Omental fat pad (tissue), 3 donors: ENCODE measurements at regions not wholly inside any gene's neighbourhood (a gene's known extent, or its start where the extent isn't known, plus 50 kb on each side); places are given as distances from the start of the nearest gene placed in this dataset.

ENCODE experiments used
- ATAC-seq: fragments of 150-250 bp; one replicate; pipeline ENCODE4 v1.9.1; 2016; ENCODE audit warnings: mild to moderate bottlenecking, moderate library complexity; ENCODE audit not compliant: low FRiP score
- DNase-seq: peaks from one replicate; pipeline ENCODE4 v3.0.0-alpha.2; 2019; ENCODE audit warnings: low spot score
- CTCF ChIP-seq, 3 donors: fragments of 450-650 bp; IDR thresholded peaks; one replicate each; pipeline ENCODE4 v1.5.1; 2016 to 2017; ENCODE audit warnings: antibody characterized with exemption in 3 of 3, mild to moderate bottlenecking in 3 of 3, moderate library complexity in 2 of 3

GRCh38 chr4:123163501-123163900 is 233.1 kb upstream of the SPRY1 start:
- DNase-seq = no peak
- ATAC-seq = no peak
- TF ChIP-seq CTCF (IDR thresholded peaks at IDR 0.05) = no peak

DNA sequence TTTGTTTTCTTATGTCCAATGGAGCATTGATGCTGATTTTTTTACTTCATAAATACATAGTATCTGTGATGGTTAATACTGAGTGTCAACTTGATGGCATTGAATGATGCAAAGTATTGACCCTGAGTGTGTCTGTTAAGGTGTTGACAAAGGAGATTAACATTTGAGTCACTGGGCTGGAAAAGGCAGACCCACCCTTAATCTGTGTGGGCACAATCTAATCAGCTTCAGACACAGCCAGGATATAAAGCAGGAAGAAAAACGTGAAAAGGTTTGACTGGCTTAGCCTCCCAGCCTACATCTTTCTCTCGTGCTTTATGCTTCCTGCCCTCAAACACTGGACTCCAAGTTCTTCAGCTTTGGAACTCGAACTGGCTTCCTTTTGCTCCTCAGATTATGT is 230.6 kb upstream of the SPRY1 start:
- ATAC-seq = no peak
- no peak for TF ChIP-seq CTCF (IDR thresholded peaks at IDR 0.05)
- DNase-seq = no peak

- TF ChIP-seq CTCF (IDR thresholded peaks at IDR 0.05) = no peak
- no peak for DNase-seq
- ATAC-seq = no peak
Measured at GRCh38 chr4:123167931-123168330, 228.7 kb upstream of the SPRY1 start.

GRCh38 chr4:123168812-123169211 is 227.8 kb upstream of the SPRY1 start:
- ATAC-seq (no peak), DNase-seq (no peak)
- TF ChIP-seq CTCF (IDR thresholded peaks at IDR 0.05) = no peak

DNA sequence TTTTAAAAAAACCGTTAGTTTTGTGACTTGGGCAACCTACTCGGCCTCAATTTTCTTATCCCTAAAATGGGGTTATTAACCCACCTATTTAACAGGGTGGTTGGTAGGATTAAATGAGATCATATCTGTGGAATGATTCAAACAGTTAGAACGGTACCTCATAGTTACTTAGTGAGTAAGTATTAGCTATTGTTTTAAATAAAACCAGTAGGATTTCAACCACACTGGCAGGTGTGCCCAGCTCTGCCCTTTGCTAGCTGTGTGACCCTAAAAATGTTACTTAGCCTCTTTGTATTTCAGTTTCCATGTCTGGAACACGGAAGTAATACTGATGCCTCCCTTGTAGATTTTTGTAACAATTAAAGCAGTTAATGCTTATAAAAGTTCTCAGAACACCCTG is 225.8 kb upstream of the SPRY1 start:
- TF ChIP-seq CTCF (IDR thresholded peaks at IDR 0.05) = no peak
- DNase-seq = no peak

DNA sequence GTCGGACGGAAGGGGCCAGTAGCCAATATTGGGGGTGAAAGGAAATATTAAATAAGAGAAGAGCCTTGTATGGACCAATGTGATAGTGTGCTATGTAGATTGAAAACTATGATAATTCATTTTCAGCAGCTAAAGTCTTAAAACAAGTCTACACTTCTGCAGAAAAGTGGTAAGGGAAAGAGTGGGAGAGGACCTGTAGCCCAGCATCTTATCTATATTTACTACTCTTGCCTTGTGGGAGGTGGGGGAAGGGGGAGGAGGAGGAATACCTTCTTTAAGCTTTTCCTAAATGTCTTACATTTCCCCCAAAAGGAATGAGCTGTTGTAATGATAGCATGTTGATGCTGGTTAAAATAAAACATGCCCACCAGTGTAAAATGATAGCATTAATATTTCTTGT is 220.0 kb upstream of the SPRY1 start:
- DNase-seq (no peak), ATAC-seq (no peak)
- no peak for TF ChIP-seq CTCF (IDR thresholded peaks at IDR 0.05)

More for the DNA sequence above, 225.8 kb upstream of the SPRY1 start:
- ATAC-seq = no peak

GRCh38 chr4:123182289-123182688 is 214.3 kb upstream of the SPRY1 start:
- TF ChIP-seq CTCF (IDR thresholded peaks at IDR 0.05) = no peak
- DNase-seq (no peak), ATAC-seq (no peak)
